HG03439 (cell line): ENCODE measurements at regions not wholly inside any gene's neighbourhood (a gene's known extent, or its start where the extent isn't known, plus 50 kb on each side); places are given as distances from the start of the nearest gene placed in this dataset.
"Not testable (repeated sequence)": the region's sequence is repeated elsewhere in the genome, so short reads cannot be mapped to it uniquely, and the experiment has no call there.

Experiments
- ATAC-seq: cut with Tn5 transposase; IDR thresholded peaks from one replicate; pipeline ENCODE4 v1.9.1; 2021; ENCODE audit warnings: mild to moderate bottlenecking, moderate library complexity; ENCODE audit not compliant: unreplicated experiment

GRCh38 chr1:120465900-120466299 is 51.1 kb downstream of the NBPF8 start:
- ATAC-seq: not testable (repeated sequence)

- ATAC-seq: not testable (repeated sequence)
Observed at GRCh38 chr1:120477663-120478062, 62.8 kb downstream of the NBPF8 start.

- not testable (repeated sequence) for ATAC-seq
Observed at GRCh38 chr1:120478400-120478799, 63.6 kb downstream of the NBPF8 start.

DNA sequence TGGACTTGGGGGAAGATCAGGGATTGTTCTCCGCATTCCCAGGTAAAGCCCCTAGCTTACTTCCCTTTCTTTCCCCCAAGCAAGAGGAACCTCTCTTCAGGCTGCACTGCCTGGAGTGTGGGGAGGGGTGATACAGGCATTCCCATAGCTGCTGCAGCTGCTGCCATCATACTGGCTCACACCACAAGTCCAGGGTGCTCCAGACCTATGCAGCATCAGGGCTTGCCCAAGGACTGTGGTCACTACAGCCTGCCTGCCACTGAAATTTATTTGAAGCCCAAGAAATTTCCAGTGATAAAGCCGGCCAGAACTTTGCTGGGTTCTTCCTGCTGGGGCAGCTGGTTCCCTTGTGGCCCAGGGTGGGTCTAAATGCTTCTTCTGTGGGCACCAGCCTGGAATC is 72.7 kb downstream of the NBPF8 start:
- not testable (repeated sequence) for ATAC-seq

DNA sequence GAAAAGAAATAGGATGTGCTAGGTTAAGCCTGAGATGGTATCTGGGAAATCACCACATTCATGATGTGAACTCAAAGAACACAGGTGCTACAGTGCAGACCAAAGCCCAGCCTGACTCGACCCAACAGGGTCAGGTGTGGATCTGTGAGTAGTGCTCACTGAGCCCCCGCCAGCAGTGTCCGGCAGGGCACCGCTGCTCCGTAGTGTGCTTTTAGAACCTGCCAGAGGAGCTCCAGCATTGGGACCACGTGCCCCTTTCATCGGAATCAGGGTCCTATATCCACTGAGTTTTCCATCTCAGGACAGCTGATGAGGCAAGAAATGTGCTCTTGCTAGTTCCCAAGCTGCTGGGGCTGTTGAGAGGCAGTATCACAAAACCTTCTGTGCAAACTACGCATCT is 74.4 kb downstream of the NBPF8 start:
- not testable (repeated sequence) for ATAC-seq

DNA sequence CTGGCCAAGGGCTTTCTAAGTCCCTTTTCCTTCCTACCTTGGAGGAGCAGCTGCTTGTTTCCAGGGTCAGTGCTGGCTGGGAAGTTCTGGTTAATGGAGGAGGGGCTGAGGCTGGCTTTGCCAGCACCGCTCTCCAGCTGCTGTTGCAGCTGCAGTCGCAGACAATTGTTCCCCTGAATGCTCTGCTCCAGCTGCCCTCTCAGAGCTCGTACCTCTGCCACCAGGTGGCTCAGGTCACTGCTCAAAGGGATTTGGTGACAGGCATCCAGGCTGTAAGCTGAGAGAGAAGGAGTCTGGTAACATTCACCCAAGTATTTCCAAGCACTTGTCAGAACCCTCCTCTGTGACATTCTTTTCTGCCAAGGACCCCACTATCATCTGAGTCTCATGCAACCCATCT is 82.3 kb downstream of the NBPF8 start:
- ATAC-seq: not testable (repeated sequence)

- ATAC-seq: not testable (repeated sequence)
Observed at GRCh38 chr1:120503284-120503683, 88.4 kb downstream of the NBPF8 start.

GRCh38 chr1:120506352-120506751 is 91.5 kb downstream of the NBPF8 start:
- ATAC-seq: not testable (repeated sequence)

DNA sequence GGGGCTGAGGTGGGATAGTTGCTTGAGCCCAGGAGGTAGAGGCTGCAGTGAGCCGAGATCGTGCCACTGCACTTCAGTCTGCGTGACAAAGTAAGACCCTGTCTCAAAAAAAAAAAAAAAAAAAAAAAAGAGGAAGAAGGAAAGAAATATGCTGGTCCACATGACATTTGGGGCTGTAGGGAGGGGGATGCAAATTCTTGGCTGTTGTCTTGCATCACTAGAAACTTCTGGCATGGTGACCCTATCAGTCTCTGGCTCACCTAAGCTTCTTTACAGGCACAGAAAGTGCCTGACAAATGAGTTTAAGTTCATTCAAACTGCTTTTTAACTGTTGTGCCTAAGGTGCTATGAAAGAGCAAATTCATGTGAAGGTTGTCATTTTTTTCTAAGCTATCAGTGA is 93.5 kb downstream of the NBPF8 start:
- not testable (repeated sequence) for ATAC-seq

- ATAC-seq: not testable (repeated sequence)
Observed at GRCh38 chr1:120509258-120509657, 94.4 kb downstream of the NBPF8 start.

DNA sequence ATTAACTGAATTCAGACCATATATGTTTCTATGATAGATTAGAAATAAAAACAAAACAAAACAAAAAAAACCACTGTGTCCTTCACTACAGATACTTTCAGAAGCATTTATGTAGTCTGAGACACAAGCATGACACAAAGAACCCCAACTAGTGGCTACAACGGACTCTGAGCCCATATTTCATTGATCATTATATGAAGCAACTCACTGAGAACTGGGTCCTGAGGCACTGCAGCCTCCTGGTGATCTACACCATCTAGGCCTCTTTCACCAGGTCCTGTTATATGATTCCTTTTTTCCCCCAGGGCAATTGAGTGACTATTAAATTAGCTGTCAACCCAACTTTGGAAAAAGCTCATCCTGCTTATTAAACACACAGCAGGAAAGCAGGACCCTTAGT is 98.3 kb downstream of the NBPF8 start:
- not testable (repeated sequence) for ATAC-seq

- ATAC-seq: not testable (repeated sequence)
Observed at GRCh38 chr1:120513531-120513930, 98.7 kb downstream of the NBPF8 start.

- ATAC-seq: not testable (repeated sequence)
Observed at GRCh38 chr1:120519196-120519595, 104.4 kb downstream of the NBPF8 start.

DNA sequence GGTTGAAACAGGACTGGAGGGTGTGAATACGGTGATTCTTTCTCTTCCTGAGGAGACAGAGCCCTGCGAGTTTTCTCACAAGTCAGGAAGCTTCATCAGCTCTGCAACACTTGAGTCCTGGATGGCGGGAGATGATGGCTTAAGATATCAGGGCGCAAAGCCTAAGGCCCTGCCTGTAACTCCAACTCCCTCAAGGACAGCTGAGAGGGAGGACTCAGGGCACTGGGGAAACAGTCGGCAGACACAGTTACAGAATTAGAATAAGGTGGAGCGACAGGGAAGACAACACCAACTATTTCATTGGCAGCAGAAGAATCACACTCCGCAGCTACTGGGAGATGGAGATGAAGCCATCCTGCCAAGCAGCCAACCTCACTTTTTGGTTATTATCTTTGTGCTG is 109.6 kb downstream of the NBPF8 start:
- not testable (repeated sequence) for ATAC-seq

DNA sequence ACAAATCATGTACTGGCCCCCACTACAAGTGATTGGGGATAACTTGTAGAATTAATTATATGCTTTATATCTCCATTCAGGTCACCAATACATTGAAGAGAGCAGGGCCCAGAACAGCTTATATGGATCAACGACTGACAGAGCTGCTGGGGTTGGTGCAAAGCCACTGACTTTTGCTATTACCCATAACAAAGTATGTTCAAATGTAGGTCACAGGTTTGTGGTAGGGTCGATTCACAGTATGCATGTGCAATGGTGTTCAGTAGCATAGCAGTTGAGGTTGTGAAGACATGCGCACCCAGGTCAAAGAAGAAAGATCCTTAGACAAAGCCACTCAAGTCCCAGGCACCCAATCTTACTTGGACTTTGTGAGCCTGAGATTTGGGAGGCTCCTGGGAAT is 110.6 kb downstream of the NBPF8 start:
- not testable (repeated sequence) for ATAC-seq

- ATAC-seq: not testable (repeated sequence)
Observed at GRCh38 chr1:120529475-120530089, 114.7 kb downstream of the NBPF8 start.

DNA sequence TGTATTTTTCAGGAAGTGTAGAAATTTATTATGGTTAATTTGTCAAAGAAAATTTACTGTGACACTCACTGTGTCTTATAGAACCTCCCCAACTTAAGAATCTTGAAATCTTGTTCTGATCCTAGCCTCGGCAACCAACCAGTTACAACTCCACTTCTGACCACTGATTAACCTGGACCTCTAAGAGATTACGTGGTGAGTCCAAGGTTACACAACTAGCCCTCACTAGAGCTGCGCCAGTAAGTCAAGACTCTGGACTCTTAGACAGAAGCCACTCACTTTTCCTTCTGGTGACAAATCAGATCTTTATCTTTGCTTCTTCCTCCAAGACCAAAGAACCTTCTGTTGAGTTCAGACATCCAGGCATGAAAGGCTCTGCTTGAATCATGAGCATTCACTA is 116.6 kb downstream of the NBPF8 start:
- not testable (repeated sequence) for ATAC-seq

DNA sequence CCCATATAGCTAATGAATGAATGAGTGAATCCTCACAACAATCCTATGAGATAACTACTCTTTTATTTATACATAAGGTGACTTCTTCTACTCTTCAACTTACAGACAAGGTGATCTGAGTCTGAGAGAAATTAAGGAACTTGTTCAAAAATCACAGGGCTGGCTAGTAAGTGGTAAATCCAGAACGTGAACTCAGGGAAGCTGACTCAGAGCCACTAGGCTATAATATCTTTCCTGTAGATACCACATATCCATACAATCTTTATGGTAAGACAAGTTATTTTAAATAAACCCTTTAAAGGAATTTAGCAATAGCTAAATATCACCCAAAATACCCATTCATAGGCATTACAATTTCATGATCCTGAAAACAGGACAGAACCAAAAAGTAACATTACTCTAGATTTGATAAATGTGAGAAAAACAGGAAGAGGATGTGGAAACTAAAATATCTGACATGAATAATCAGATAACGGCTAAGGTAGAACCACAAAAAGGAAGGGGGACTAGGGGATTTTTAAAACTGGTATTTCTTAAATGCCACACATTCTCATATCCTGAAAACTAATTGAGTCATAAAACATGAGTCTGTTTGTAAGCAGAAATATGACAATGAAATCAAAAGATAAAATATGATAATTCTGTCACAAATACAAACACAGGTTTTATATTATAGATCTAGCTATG is 119.7 kb downstream of the NBPF8 start:
- ATAC-seq: not testable (repeated sequence)

DNA sequence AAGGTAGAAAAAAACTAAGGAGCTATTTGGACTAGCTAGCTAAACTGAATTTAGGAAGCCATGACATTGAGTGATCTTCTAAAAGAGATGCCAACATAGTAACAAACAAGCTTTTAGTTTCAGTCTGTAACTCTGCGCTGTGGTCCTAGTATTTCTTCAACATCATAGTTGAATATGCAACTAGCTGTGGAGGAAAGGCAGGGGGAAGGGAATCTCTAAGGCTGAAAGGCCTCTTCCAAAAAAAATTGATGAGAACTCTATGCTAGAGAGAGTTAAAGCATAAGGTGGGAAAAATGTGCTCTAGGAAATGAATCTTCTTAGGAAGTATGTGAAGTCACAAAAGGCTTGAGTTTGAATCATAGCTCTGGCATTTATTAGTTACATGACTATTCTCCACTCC is 120.2 kb downstream of the NBPF8 start:
- not testable (repeated sequence) for ATAC-seq

DNA sequence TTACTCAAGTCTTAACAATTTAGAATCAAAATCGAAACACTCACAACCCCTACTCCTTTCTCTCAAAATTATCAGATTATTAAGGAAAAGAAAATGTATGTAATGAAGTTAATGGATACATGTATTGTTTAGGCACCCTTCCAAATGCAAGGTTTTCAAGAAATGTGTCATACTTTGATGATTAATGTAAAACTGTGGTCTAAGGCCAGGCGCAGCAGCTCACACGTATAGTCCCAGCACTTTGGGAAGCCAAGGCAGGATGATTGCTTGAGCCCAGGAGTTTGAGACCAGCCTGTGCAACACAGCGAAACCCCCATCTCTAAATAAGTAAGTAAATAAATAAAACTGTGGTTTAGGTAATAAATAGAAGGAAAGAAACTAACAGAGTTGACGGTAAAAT is 126.6 kb downstream of the NBPF8 start:
- ATAC-seq: not testable (repeated sequence)

DNA sequence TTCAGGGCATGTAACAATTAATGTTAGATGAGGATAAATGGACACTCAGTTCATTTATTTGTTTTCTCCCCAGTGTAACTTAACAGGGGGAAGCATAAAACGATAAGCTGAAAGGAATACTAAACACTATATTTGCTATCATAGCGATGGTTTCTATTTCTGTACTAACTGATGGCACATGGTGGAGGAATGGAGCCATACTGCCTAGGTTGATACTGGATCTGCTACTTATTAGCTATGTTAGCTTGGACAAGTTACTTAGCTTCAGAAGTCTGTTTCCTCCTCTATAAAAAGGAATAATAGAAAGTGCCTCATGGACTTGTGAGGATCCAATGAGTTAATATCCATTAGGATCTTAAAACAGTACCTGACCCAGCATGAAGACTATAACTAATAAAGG is 127.5 kb downstream of the NBPF8 start:
- not testable (repeated sequence) for ATAC-seq

DNA sequence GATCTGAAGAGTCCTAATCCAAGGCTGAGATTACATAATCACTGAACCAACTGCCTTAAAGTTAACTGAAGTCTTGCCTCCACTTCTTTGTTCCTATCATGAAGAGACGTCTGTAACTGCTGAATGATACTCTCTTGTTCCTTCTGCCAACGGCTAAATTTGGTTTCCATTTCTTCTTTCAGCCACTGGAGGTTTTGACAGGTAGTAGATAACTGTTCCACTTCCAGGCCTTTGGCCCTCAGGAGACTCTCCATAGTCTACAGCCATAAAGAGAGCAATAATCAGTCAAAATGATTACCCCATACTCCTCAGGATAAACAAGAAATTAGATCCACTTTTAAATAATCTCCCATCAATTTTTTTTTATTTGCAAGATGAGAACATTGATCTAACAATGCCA is 128.1 kb downstream of the NBPF8 start:
- not testable (repeated sequence) for ATAC-seq
